HEK293T (cell line): ENCODE measurements at regions not wholly inside any gene's neighbourhood (a gene's known extent, or its start where the extent isn't known, plus 50 kb on each side); places are given as distances from the start of the nearest gene placed in this dataset.

Source experiments
- CTCF ChIA-PET: fragments of 350-600 bp; formaldehyde crosslinking; extraction: SDS; loops from one replicate; lab custom pipeline; 2021; ENCODE audit warnings: antibody characterized with exemption, inconsistent platforms; lab: Yijun Ruan, JAX
- POLR2A ChIA-PET: fragments of 350-600 bp; formaldehyde crosslinking; extraction: SDS; loops from one replicate; lab custom pipeline; 2020; ENCODE audit warnings: antibody characterized with exemption, inconsistent platforms; lab: Yijun Ruan, JAX
- DNase-seq: peaks from one replicate; pipeline ENCODE4 v3.0.0; 2012; ENCODE audit warnings: mixed read lengths; ENCODE audit errors: extremely low spot score
- ARNT ChIP-seq: fragments of 450-650 bp; IDR thresholded peaks from 2 replicates; pipeline ENCODE4 v1.6.1; 2017; ENCODE audit warnings: mild to moderate bottlenecking
- BHLHE40 ChIP-seq: fragments of 450-650 bp; IDR thresholded peaks from 2 replicates; pipeline ENCODE4 v1.6.1; 2016; ENCODE audit warnings: mild to moderate bottlenecking, moderate library complexity, borderline replicate concordance
- CTBP1 ChIP-seq: fragments of 450-650 bp; IDR thresholded peaks from 2 replicates; pipeline ENCODE4 v1.6.1; 2016; ENCODE audit warnings: borderline replicate concordance
- ELF4 ChIP-seq: fragments of 450-650 bp; IDR thresholded peaks from 2 replicates; pipeline ENCODE4 v1.6.1; 2017; ENCODE audit warnings: antibody characterized with exemption
- FOXA1 ChIP-seq: fragments of 450-650 bp; IDR thresholded peaks from 2 replicates; pipeline ENCODE4 v1.6.1; 2016; ENCODE audit warnings: mild to moderate bottlenecking
- FOXK2 ChIP-seq: fragments of 450-650 bp; IDR thresholded peaks from 2 replicates; pipeline ENCODE4 v1.6.1; 2016; ENCODE audit warnings: mild to moderate bottlenecking
- FOXM1 ChIP-seq: fragments of 450-650 bp; IDR thresholded peaks from 2 replicates; pipeline ENCODE4 v1.6.1; 2017; ENCODE audit warnings: mild to moderate bottlenecking, borderline replicate concordance
- HDGF ChIP-seq: fragments of 450-650 bp; IDR thresholded peaks from 2 replicates; pipeline ENCODE4 v1.6.1; 2017; ENCODE audit warnings: antibody characterized with exemption, borderline replicate concordance
- L3MBTL2 ChIP-seq: fragments of 450-650 bp; conservative IDR thresholded peaks from 2 replicates; pipeline ENCODE4 v1.6.1; 2016; ENCODE audit warnings: mild to moderate bottlenecking
- LEF1 ChIP-seq: fragments of 450-650 bp; IDR thresholded peaks from 2 replicates; pipeline ENCODE4 v1.6.1; 2017; ENCODE audit warnings: mild to moderate bottlenecking, borderline replicate concordance
- NFRKB ChIP-seq: fragments of 450-650 bp; IDR thresholded peaks from 2 replicates; pipeline ENCODE4 v1.6.1; 2016; ENCODE audit warnings: mild to moderate bottlenecking, moderate library complexity
- SP1 ChIP-seq: fragments of 450-650 bp; IDR thresholded peaks from 2 replicates; pipeline ENCODE4 v1.6.1; 2017
- SUZ12 ChIP-seq: fragments of 450-650 bp; IDR thresholded peaks from 2 replicates; pipeline ENCODE4 v1.6.1; 2016; ENCODE audit warnings: mild to moderate bottlenecking
- TARDBP ChIP-seq: fragments of 450-650 bp; IDR thresholded peaks from 2 replicates; pipeline ENCODE4 v1.6.1; 2016
- ZNF384 ChIP-seq: fragments of 450-650 bp; IDR thresholded peaks from 2 replicates; pipeline ENCODE4 v1.6.1; 2016
- TF ChIP-seq, protein P1 (sequence below): fragments of 450-650 bp; IDR thresholded peaks from 2 replicates; pipeline ENCODE4 v1.6.1; 2016

DNA sequence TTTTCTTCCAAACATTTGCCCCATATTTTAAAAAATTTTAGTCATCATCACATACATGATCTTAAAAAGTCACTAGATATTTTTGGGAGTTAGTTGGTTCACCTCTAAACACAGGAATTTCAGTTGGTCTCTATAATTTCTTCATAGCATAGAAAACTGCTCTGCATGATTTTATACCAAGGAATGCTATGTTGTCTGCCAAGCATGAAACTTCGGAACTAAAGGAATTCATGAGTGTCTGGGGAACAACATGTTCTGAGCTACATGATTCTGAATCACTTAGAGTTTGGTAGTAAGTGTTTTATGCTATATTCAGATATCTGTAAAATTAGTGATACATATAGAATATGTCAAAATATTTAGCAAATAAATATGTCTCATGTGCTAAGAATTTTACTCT lies 957.8 kb downstream of the GATA3 start:
- CTCF ChIA-PET, result no interaction called here
- TF ChIP-seq HDGF, result no peak
- TF ChIP-seq SUZ12, result no peak
- no peak for TF ChIP-seq L3MBTL2
- no peak for TF ChIP-seq FOXA1
- no peak for TF ChIP-seq CTBP1
- no peak for TF ChIP-seq TARDBP
- no peak for TF ChIP-seq ARNT
- TF ChIP-seq FOXM1, result no peak
- POLR2A ChIA-PET, result no interaction called here
- DNase-seq, result no peak

DNA sequence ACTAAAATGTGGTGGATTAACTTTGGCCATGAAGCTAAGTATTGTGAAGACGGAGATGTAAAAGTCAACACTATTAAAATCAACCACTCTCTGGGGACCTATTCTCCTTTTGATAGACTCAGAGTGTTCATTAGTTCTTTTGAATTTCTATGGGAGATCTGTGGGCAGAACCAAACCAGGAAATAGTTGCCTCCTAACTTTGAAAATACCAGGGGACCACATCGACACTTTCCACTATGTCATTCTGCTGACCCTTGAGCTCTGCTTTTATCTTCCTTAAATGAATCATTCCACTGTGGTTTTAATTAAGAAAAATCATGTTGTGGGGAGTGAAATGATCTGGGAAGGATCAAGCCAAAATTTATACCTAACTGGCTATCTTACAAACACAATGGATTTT lies 960.5 kb downstream of the GATA3 start:
- ChIA-PET CTCF (no interaction called here), POLR2A (interaction anchor here (0.5 kb wide), 1 partner anchor 125 kb away, joined by 4 read pairs; no protein-coding TSS in a partner anchor)
- TF ChIP-seq FOXA1, result no peak
- TF ChIP-seq NFRKB, result no peak
- TF ChIP-seq HDGF, result no peak
- TF ChIP-seq ELF4, result no peak
- no peak for TF ChIP-seq ZNF384
- no peak for TF ChIP-seq BHLHE40
- TF ChIP-seq, protein P1, sequence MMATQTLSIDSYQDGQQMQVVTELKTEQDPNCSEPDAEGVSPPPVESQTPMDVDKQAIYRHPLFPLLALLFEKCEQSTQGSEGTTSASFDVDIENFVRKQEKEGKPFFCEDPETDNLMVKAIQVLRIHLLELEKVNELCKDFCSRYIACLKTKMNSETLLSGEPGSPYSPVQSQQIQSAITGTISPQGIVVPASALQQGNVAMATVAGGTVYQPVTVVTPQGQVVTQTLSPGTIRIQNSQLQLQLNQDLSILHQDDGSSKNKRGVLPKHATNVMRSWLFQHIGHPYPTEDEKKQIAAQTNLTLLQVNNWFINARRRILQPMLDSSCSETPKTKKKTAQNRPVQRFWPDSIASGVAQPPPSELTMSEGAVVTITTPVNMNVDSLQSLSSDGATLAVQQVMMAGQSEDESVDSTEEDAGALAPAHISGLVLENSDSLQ, result no peak
- no peak for DNase-seq

DNA sequence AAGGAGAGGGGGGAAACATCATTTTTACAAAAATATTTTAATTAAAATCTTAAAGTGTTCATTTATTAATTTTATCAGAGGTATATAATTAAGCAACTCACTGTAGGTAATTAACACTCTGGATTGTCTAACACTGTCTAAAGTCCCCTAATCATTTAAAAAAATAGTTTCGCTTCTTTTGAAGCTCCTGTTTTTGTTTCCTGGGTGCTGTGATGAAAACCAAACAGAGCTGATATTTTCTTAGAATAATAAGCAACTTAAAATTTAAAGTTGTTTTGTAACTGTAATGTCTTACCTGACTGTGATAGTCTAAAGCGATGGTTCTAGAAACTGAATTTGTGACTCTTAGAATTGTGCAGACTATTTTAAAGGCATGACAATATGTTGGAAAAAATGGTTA lies 961.0 kb downstream of the GATA3 start:
- DNase-seq, result no peak
- POLR2A ChIA-PET, result no interaction called here
- CTCF ChIA-PET, result no interaction called here
- no peak for TF ChIP-seq ZNF384
- TF ChIP-seq TARDBP, result no peak
- no peak for TF ChIP-seq NFRKB
- no peak for TF ChIP-seq SP1
- no peak for TF ChIP-seq FOXK2
- TF ChIP-seq ELF4, result no peak
- no peak for TF ChIP-seq LEF1

DNA sequence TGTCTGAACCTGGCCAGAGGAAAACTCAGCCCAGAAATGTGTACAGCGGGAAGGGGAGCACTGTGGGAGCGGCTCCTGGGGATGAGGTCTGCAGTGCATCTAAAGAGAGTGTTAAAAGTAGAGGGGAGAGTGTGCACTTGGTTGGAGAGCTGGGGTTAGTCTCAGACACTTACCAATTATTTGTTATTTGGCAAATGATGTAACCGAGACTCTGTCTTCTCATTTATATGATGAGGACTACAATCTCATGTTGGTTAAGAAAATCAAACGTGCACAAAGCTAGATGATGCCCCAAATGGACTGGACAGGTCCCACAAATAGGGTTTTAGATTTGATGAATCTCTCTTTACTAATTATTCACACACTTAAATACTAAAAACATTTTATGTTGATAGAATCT lies 962.4 kb downstream of the GATA3 start:
- CTCF ChIA-PET, result no interaction called here
- DNase-seq, result no peak
- POLR2A ChIA-PET, result no interaction called here
- TF ChIP-seq ELF4, result no peak
- no peak for TF ChIP-seq ARNT
- TF ChIP-seq L3MBTL2, result no peak
- no peak for TF ChIP-seq LEF1

DNA sequence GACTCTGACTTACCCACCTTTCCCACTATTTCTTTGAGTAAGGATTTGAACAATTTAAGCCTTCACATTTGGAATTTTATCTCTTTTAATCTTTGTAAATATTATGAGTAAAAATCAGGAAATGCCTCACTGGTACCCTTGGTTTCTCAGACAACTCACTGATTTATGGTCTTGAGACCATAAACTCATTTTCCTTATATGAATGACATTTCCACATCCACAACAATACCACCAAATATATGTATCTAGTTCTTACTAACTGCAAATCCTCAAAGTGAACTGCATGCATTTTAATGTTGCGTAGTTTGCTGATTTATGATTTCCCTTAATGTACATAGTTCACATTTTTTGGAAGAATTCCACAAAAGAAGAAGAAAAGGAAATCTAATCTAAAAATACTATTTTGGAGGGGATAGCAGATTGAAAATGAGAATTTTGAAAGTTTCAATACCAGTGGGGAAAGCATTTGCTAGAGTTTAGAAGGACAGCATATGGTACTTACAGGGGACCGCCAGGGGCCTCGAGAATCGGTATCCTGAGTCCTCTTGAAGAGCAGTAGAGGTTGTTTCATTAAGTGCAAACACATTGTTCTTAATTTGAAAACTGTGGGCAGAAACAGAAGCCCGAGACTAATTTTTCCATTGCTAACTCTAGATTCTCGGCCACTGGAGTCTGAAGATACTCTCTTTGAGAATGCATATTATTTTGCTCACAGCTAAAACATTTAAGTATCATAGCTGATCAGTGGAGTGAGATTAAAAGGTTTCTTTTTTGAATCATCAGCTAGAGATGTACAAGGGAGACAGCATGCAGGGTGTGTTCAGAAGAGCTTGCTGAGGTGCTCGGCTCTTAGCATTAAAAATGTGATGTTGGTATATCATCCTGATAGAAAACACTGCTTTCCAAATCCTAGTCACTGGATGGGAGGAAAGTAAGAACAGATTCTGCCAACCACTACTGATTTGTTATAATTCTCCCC lies 964.0 kb downstream of the GATA3 start:
- ChIA-PET POLR2A (no interaction called here), CTCF (no interaction called here)
- TF ChIP-seq CTBP1, result no peak
- DNase-seq, result no peak

DNA sequence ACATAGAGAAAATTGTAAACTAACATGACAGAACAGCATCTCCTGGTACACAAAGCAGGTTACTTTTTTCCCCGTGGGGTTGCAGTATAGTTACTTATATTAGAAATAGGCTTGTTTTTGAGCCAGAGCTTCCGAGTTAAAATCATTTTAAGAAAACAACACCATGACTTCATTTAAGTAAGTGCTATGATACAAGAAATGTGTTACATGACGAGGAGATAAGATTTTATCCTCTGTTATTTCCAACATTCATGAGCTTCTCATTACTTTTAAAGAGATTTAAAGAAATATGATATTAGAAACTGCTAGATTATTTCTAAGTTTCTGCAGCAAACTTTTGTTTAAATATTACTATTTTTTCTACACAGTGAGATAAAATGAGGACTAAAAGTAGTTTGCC lies 968.7 kb downstream of the GATA3 start:
- TF ChIP-seq SP1 (no peak), ELF4 (no peak), FOXM1 (no peak), LEF1 (no peak), ZNF384 (no peak), FOXK2 (no peak), TARDBP (no peak), ARNT (no peak)
- CTCF ChIA-PET, result no interaction called here
- POLR2A ChIA-PET, result no interaction called here
- DNase-seq, result no peak

DNA sequence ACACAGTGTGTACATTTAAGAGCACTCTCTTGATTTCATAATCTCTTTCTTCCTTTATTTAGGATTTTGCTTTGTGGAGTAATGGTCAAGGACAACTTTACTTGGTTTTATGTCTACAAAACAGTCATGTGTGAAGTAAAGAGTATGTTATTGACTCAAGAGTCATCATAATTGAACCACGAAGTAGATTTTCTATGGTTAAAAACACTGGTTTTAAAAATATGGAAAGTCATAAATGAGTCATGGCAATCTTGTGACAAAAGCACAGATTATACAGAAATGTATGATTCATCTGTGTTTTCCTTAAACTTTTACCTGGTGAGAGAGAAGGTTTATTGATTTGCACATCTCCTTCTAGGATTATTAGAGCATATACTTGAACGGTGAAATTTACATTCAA lies 969.7 kb downstream of the GATA3 start:
- ChIA-PET POLR2A (no interaction called here), CTCF (no interaction called here)
- DNase-seq, result no peak
- TF ChIP-seq FOXK2, result no peak
- no peak for TF ChIP-seq CTBP1
- no peak for TF ChIP-seq LEF1
- TF ChIP-seq TARDBP, result no peak
- TF ChIP-seq HDGF, result no peak
- no peak for TF ChIP-seq ZNF384
- no peak for TF ChIP-seq FOXM1
- TF ChIP-seq ARNT, result no peak

DNA sequence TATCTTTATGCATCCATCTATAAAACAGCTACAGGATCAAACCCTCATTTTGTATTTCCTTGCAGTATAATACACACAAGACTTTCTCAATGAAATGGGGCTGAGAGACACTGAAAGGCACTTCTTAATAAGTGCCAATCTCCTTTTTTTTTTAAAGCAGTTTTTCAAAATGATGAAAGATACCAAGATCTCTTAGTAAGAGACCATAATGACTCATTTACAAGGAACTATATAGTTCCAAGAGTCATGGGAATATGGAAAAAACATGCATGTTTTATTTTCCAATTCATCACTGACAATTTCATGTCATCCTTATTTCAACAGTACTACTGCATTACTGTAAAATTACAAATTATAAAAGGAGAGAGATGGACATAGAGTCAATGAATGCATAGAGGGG lies 973.7 kb downstream of the GATA3 start:
- TF ChIP-seq ZNF384, result no peak
- no peak for TF ChIP-seq SUZ12
- no peak for TF ChIP-seq NFRKB
- no peak for DNase-seq
- CTCF ChIA-PET, result no interaction called here
- POLR2A ChIA-PET, result no interaction called here

DNA sequence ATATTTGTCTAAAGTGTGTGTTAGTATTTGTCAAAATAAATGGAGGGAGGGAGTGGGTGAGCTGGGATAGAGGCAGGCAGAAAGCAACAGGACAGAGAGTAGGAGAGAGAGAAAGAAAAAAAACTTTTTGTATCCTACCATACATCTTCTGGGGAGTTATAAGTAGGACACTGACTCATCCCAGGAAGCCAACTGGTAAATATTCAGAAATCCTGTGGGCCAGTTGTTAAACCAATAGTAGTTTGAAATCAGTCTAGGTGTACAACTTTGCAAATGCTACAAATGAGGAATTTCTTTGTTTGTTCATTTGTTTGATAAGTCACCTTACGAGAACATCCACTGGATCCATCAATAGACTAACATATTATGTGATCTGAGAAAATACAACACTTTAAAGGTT lies 980.9 kb downstream of the GATA3 start:
- CTCF ChIA-PET, result no interaction called here
- no peak for TF ChIP-seq HDGF
- no peak for TF ChIP-seq TARDBP
- TF ChIP-seq, protein P1, result no peak
- TF ChIP-seq ELF4, result no peak
- TF ChIP-seq BHLHE40, result no peak
- TF ChIP-seq SP1, result no peak
- no peak for TF ChIP-seq ZNF384
- no peak for TF ChIP-seq LEF1
- TF ChIP-seq NFRKB, result no peak
- no peak for TF ChIP-seq CTBP1
- no peak for TF ChIP-seq FOXA1
- no peak for TF ChIP-seq ARNT
- TF ChIP-seq SUZ12, result no peak
- no peak for TF ChIP-seq FOXK2
- no peak for TF ChIP-seq L3MBTL2
- TF ChIP-seq FOXM1, result no peak
- POLR2A ChIA-PET, result no interaction called here
- no peak for DNase-seq
